H9 (cell line): ENCODE measurements at regions not wholly inside any gene's neighbourhood (a gene's known extent, or its start where the extent isn't known, plus 50 kb on each side); places are given as distances from the start of the nearest gene placed in this dataset.

Experiments used
- DNase-seq: peaks from one replicate; pipeline ENCODE4 v3.0.0-alpha.2; 2017
- H2AFZ ChIP-seq: one replicate; pipeline ENCODE4 v1.6.1; 2013; ENCODE audit warnings: mild to moderate bottlenecking, low read length, control low read depth, moderate library complexity
- H2AK5ac ChIP-seq: 2 replicates; pipeline ENCODE4 v1.6.1; 2013; ENCODE audit warnings: low read length, control low read depth, mixed read lengths; ENCODE audit not compliant: insufficient read length
- H2BK120ac ChIP-seq: one replicate; pipeline ENCODE4 v1.6.1; 2013; ENCODE audit warnings: low read depth, mild to moderate bottlenecking, low read length, control low read depth, inconsistent platforms; ENCODE audit not compliant: poor library complexity, severe bottlenecking
- H2BK12ac ChIP-seq: 2 replicates; pipeline ENCODE4 v1.6.1; 2013; ENCODE audit warnings: low read length, control low read depth, mixed read lengths, low read depth; ENCODE audit not compliant: insufficient read length
- H2BK15ac ChIP-seq: 2 replicates; pipeline ENCODE4 v1.6.1; 2013; ENCODE audit warnings: low read depth, low read length, control low read depth
- H2BK20ac ChIP-seq: one replicate; pipeline ENCODE4 v1.6.1; 2013; ENCODE audit warnings: low read depth, mild to moderate bottlenecking, low read length, control low read depth, inconsistent platforms; ENCODE audit not compliant: poor library complexity, severe bottlenecking
- H2BK5ac ChIP-seq: 2 replicates; pipeline ENCODE4 v1.6.1; 2013; ENCODE audit warnings: low read length, control low read depth, mixed read lengths; ENCODE audit not compliant: insufficient read length
- H3K14ac ChIP-seq: 2 replicates; pipeline ENCODE4 v1.6.1; 2013; ENCODE audit warnings: low read length, control low read depth; ENCODE audit not compliant: insufficient read depth
- H3K18ac ChIP-seq: 2 replicates; pipeline ENCODE4 v1.6.1; 2013; ENCODE audit warnings: low read depth, mild to moderate bottlenecking, mixed read lengths, low read length, control low read depth; ENCODE audit not compliant: insufficient read length
- H3K23ac ChIP-seq: 2 replicates; pipeline ENCODE4 v1.6.1; 2013; ENCODE audit warnings: low read length, control low read depth, mixed read lengths, low read depth; ENCODE audit not compliant: insufficient read length
- H3K23me2 ChIP-seq: 2 replicates; pipeline ENCODE4 v1.6.1; 2013; ENCODE audit warnings: low read depth, mild to moderate bottlenecking, mixed read lengths, low read length, control low read depth; ENCODE audit not compliant: insufficient read length, poor library complexity, severe bottlenecking
- H3K27ac ChIP-seq: 2 replicates; pipeline ENCODE4 v1.5.1; 2013; ENCODE audit warnings: low read length, control low read depth, mixed read lengths, low read depth; ENCODE audit not compliant: insufficient read length
- H3K27me3 ChIP-seq: 2 replicates; pipeline ENCODE4 v1.6.1; 2013; ENCODE audit warnings: low read length, control low read depth, inconsistent platforms; ENCODE audit not compliant: insufficient read depth
- H3K4ac ChIP-seq: 2 replicates; pipeline ENCODE4 v1.6.1; 2013; ENCODE audit warnings: low read depth, mild to moderate bottlenecking, control low read depth, inconsistent platforms, low read length, moderate library complexity
- H3K4me1 ChIP-seq: 2 replicates; pipeline ENCODE4 v1.6.1; 2013; ENCODE audit warnings: low read length, control low read depth, inconsistent platforms; ENCODE audit not compliant: insufficient read depth
- H3K4me2 ChIP-seq: 2 replicates; pipeline ENCODE4 v1.6.1; 2013; ENCODE audit warnings: low read length, control low read depth, mixed read lengths; ENCODE audit not compliant: insufficient read length, insufficient read depth
- H3K56ac ChIP-seq: 2 replicates; pipeline ENCODE4 v1.6.1; 2013; ENCODE audit warnings: low read depth, mild to moderate bottlenecking, mixed read lengths, low read length, control low read depth; ENCODE audit not compliant: insufficient read length
- H3K79me1 ChIP-seq: 2 replicates; pipeline ENCODE4 v1.6.1; 2013; ENCODE audit warnings: low read depth, mild to moderate bottlenecking, moderate library complexity, low read length, control low read depth, inconsistent platforms; ENCODE audit not compliant: insufficient read depth, poor library complexity, severe bottlenecking
- H3K79me2 ChIP-seq: 2 replicates; pipeline ENCODE4 v1.6.1; 2013; ENCODE audit warnings: low read length, control low read depth, inconsistent platforms; ENCODE audit not compliant: insufficient read depth
- H3K9ac ChIP-seq: 2 replicates; pipeline ENCODE4 v1.6.1; 2013; ENCODE audit warnings: low read length, control low read depth, mixed read lengths; ENCODE audit not compliant: insufficient read length; ENCODE audit errors: extremely low read depth
- H3K9me3 ChIP-seq: one replicate; pipeline ENCODE4 v1.6.1; 2013; ENCODE audit warnings: low read depth, low read length, inconsistent platforms; ENCODE audit not compliant: control insufficient read depth
- H3T11ph ChIP-seq: one replicate; pipeline ENCODE4 v1.6.1; 2013; ENCODE audit warnings: mild to moderate bottlenecking, low read length, control low read depth, inconsistent platforms
- H4K20me1 ChIP-seq: one replicate; pipeline ENCODE4 v1.6.1; 2013; ENCODE audit not compliant: control insufficient read depth, insufficient read length, insufficient read depth
- H4K5ac ChIP-seq: 2 replicates; pipeline ENCODE4 v1.6.1; 2013; ENCODE audit warnings: low read depth, mild to moderate bottlenecking, mixed read lengths, low read length, control low read depth; ENCODE audit not compliant: insufficient read length
- H4K8ac ChIP-seq: replicated peaks from 2 replicates; pipeline ENCODE4 v1.6.1; 2013; ENCODE audit warnings: low read length, control low read depth, mixed read lengths, low read depth; ENCODE audit not compliant: insufficient read length
- H4K91ac ChIP-seq: 2 replicates; pipeline ENCODE4 v1.6.1; 2013; ENCODE audit warnings: low read depth, mild to moderate bottlenecking, moderate library complexity, mixed read lengths, low read length, control low read depth; ENCODE audit not compliant: insufficient read length
- H3K27ac Mint-ChIP-seq, 3 experiments: 2 replicates in 2 of 3; 3 replicates in 1 of 3; pipeline ENCODE4 v1.8.0; 2020 to 2021; ENCODE audit warnings: mixed read lengths in 3 of 3, mild to moderate bottlenecking in 1 of 3, moderate library complexity in 1 of 3
- H3K27me3 Mint-ChIP-seq: 2 replicates; pipeline ENCODE4 v1.8.0; 2021; ENCODE audit warnings: low read depth, mild to moderate bottlenecking, moderate library complexity, mixed read lengths
- H3K36me3 Mint-ChIP-seq, 3 experiments: 2 replicates in 2 of 3; 3 replicates in 1 of 3; pipeline ENCODE4 v1.8.0; 2020 to 2021; ENCODE audit warnings: low read depth in 3 of 3, mixed read lengths in 3 of 3; ENCODE audit not compliant: insufficient read depth in 1 of 3
- H3K4me1 Mint-ChIP-seq, 2 experiments: 2 replicates each; pipeline ENCODE4 v1.8.0; 2020; ENCODE audit warnings: mixed read lengths in 2 of 2
- H3K4me3 Mint-ChIP-seq, 2 experiments: 2 replicates in 1 of 2; 3 replicates in 1 of 2; pipeline ENCODE4 v1.8.0; 2020 to 2021; ENCODE audit warnings: mild to moderate bottlenecking in 2 of 2, mixed read lengths in 2 of 2, moderate library complexity in 1 of 2
- H3K9me3 Mint-ChIP-seq, 2 experiments: 2 replicates in 1 of 2; 3 replicates in 1 of 2; pipeline ENCODE4 v1.8.0; 2020; ENCODE audit warnings: mild to moderate bottlenecking in 2 of 2, mixed read lengths in 2 of 2, moderate library complexity in 1 of 2
- CTCF ChIP-seq: fragments of 200-600 bp; sonication (generic); conservative IDR thresholded peaks from 3 replicates; pipeline ENCODE4 v1.8.0; 2021; ENCODE audit warnings: antibody characterized with exemption, mild to moderate bottlenecking
- WGBS: extraction: QIAGEN DNeasy Blood & Tissue Kit; methylation state at CpG from one replicate; pipeline ENCODE4 v1.1.7; 2013; ENCODE audit warnings: missing lambda C conversion rate, low lambda C conversion rate, mixed read lengths; ENCODE audit not compliant: insufficient read length; ENCODE audit errors: extremely low coverage; 5-methylcytosine and 5-hydroxymethylcytosine counted together

GRCh38 chr18:63067939-63068338, 251.6 kb downstream of the BCL2 start:
- Mint-ChIP-seq H3K27ac (no peak overlapping the region), H3K9me3 (no peaks in the 10 kb centered on the region), H3K4me1 (peaks cover 5 to 6% of the 10 kb centered on the region in 2 experiments), H3K4me3 (no peak overlapping the region), H3K27me3 (peaks cover 3% of the 10 kb centered on the region), H3K36me3 (no peaks in the 10 kb centered on the region)
- no peak overlapping the region for H3T11ph ChIP-seq
- H2BK12ac ChIP-seq, result no peak overlapping the region
- no CpG with 5 or more reads among the region's 2 CpGs for WGBS
- no peaks in the 10 kb centered on the region for H3K4me1 ChIP-seq
- no peak overlapping the region for H2AK5ac ChIP-seq
- TF ChIP-seq CTCF, result no peak
- no peak overlapping the region for H2BK20ac ChIP-seq
- H3K9me3 ChIP-seq, result no peaks in the 10 kb centered on the region
- no peak overlapping the region for H3K18ac ChIP-seq
- H4K8ac ChIP-seq, result no peak overlapping the region
- H3K27ac ChIP-seq, result no peak overlapping the region
- no peak overlapping the region for H2BK120ac ChIP-seq
- H3K4me2 ChIP-seq, result no peak overlapping the region
- H4K91ac ChIP-seq, result no peak overlapping the region
- H4K5ac ChIP-seq, result no peak overlapping the region
- no peak overlapping the region for H2BK5ac ChIP-seq
- no peaks in the 10 kb centered on the region for H3K27me3 ChIP-seq
- H3K79me2 ChIP-seq, result no peaks in the 10 kb centered on the region
- no peak overlapping the region for H3K14ac ChIP-seq
- no peaks in the 10 kb centered on the region for H3K23me2 ChIP-seq
- H3K56ac ChIP-seq, result no peak overlapping the region
- H4K20me1 ChIP-seq, result no peaks in the 10 kb centered on the region
- H3K23ac ChIP-seq, result no peak overlapping the region
- no peak overlapping the region for H2BK15ac ChIP-seq
- H3K4ac ChIP-seq, result no peak overlapping the region
- H2AFZ ChIP-seq, result no peak overlapping the region
- H3K9ac ChIP-seq, result no peak overlapping the region
- H3K79me1 ChIP-seq, result no peaks in the 10 kb centered on the region
- no peak for DNase-seq
